Tibial nerve (tissue), 4 donors: ENCODE measurements at regions not wholly inside any gene's neighbourhood (a gene's known extent, or its start where the extent isn't known, plus 50 kb on each side); places are given as distances from the start of the nearest gene placed in this dataset.

Experiments used
- DNase-seq, 2 donors: peaks; one replicate each; pipeline ENCODE4 v3.0.0-alpha.2; 2019; ENCODE audit warnings: low spot score in 2 of 2
- H3K27ac ChIP-seq, 4 donors: fragments of 200-600 bp; sonication (generic) in 3 of 4; one replicate each; pipeline ENCODE4 v1.5.1; 2017 to 2019; ENCODE audit warnings: mild to moderate bottlenecking in 1 of 4
- H3K27me3 ChIP-seq, 2 donors: fragments of 200-600 bp; sonication (generic) in 1 of 2; one replicate each; pipeline versions ENCODE4 v1.5.1 to v1.6.0; 2017 to 2019
- H3K36me3 ChIP-seq, 3 donors: fragments of 200-600 bp; sonication (generic); one replicate each; pipeline ENCODE4 v1.5.1; 2018 to 2019
- H3K4me1 ChIP-seq, 4 donors: fragments of 200-600 bp; sonication (generic) in 3 of 4; one replicate each; pipeline ENCODE4 v1.5.1; 2017 to 2019
- H3K4me3 ChIP-seq, 4 donors: fragments of 200-600 bp; sonication (generic) in 3 of 4; one replicate each; pipeline ENCODE4 v1.5.1; 2017 to 2019; ENCODE audit warnings: mild to moderate bottlenecking in 1 of 4, moderate library complexity in 1 of 4
- H3K9me3 ChIP-seq, 4 donors: fragments of 200-600 bp; sonication (generic) in 3 of 4; one replicate each; pipeline ENCODE4 v1.5.1; 2017 to 2019
- CTCF ChIP-seq, 5 experiments: fragments of 200-600 bp in 3 of 5; fragments of 450-650 bp in 2 of 5; sonication (generic) in 3 of 5; IDR thresholded peaks; one replicate each; pipeline ENCODE4 v1.5.1; 2016 to 2019; ENCODE audit warnings: antibody characterized with exemption in 5 of 5, mild to moderate bottlenecking in 3 of 5, moderate library complexity in 2 of 5
- EP300 ChIP-seq, 2 donors: sonication (generic); formaldehyde crosslinking; IDR thresholded peaks; one replicate each; pipeline ENCODE4 v1.6.1; 2017; ENCODE audit warnings: antibody characterized with exemption in 2 of 2, mild to moderate bottlenecking in 1 of 2
- POLR2A ChIP-seq, 2 donors: fragments of 450-650 bp; IDR thresholded peaks; one replicate each; pipeline ENCODE4 v1.6.1; 2017; ENCODE audit warnings: antibody characterized with exemption in 2 of 2, mild to moderate bottlenecking in 2 of 2, moderate library complexity in 2 of 2
- WGBS, 2 donors: methylation state at CpG; one replicate each; pipeline ENCODE4 v1.1.5; 2018; 5-methylcytosine and 5-hydroxymethylcytosine counted together

- no peaks in the 10 kb centered on the region for H3K9me3 ChIP-seq
- DNase-seq: no peak
- no peak for TF ChIP-seq EP300 (IDR thresholded peaks at IDR 0.05)
- no peak for TF ChIP-seq POLR2A (IDR thresholded peaks at IDR 0.05)
- TF ChIP-seq CTCF (IDR thresholded peaks at IDR 0.05): no peak
- no peak overlapping the region for H3K27ac ChIP-seq
- no peaks in the 10 kb centered on the region for H3K27me3 ChIP-seq
- H3K36me3 ChIP-seq: no peaks in the 10 kb centered on the region
- H3K4me3 ChIP-seq: no peak overlapping the region
- 46 to 51% methylated on average over 2 to 3 of the region's 3 CpGs for WGBS, 2 donors
- peaks cover 0 to 11% (median 2%) of the 10 kb centered on the region in 4 donors for H3K4me1 ChIP-seq
Measured at GRCh38 chr6:43970068-43970912, 157.0 kb downstream of the MRPL14 start.

- no peaks in the 10 kb centered on the region for H3K9me3 ChIP-seq
- DNase-seq: no peak
- no peak overlapping the region for H3K4me3 ChIP-seq
- no peaks in the 10 kb centered on the region for H3K27me3 ChIP-seq
- no peak overlapping the region for H3K27ac ChIP-seq
- no peaks in the 10 kb centered on the region for H3K36me3 ChIP-seq
- H3K4me1 ChIP-seq: peaks cover 0 to 11% (median 2%) of the 10 kb centered on the region in 4 donors
- TF ChIP-seq POLR2A (IDR thresholded peaks at IDR 0.05): no peak
- TF ChIP-seq EP300 (IDR thresholded peaks at IDR 0.05): no peak
- TF ChIP-seq CTCF (IDR thresholded peaks at IDR 0.05): no peak
- WGBS, 2 donors: 86 to 89% methylated on average over 11 of the region's 11 CpGs
Measured at GRCh38 chr6:43969158-43969981, 157.9 kb downstream of the MRPL14 start.

DNA sequence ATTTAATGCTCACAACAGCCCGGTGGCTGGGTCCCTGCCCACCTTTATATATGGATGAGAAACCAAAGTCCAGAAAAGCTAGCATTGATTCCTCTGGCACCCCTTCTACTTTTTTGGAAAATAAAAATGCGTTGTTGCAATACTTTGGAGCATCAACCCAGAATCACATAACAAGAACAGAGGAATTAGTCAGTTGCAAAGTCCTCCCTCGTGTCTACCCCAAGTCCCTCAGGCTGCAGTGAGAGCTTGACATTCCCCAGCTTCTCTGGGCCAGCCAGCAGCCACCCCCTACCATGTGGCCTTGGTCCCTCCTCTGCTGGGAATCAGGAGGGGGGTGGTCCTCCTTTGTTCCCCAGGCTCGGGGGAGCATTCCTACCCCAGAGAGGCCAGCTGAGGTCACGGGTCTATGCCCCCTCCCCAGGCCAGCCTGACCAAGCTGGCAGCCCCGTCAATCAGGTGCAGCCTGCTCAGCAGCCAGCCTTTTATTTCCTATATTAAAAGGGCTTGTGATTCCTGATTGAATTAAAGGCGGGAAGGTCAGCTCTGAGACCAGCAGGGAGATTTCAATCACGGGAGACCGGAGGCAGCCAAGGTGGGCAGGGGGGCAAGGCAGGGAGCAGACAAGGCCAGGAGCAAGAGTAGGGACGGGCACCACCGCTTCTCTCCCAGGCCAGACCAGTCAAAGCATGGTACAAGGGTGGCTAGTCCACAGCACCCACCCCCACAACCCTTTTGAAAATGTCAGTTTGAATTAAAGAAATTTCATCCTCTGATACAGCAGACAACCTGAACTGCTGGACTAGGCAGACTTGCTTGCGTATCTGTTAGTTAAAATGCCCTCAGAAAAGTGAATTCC lies 158.9 kb downstream of the MRPL14 start:
- Histone ChIP-seq H3K4me1 (peaks cover 0 to 11% (median 2%) of the 10 kb centered on the region in 4 donors), H3K4me3 (no peak overlapping the region), H3K9me3 (no peaks in the 10 kb centered on the region), H3K27ac (no peak overlapping the region), H3K36me3 (no peaks in the 10 kb centered on the region), H3K27me3 (no peaks in the 10 kb centered on the region)
- DNase-seq: no peak
- no peak for TF ChIP-seq CTCF (IDR thresholded peaks at IDR 0.05)
- no peak for TF ChIP-seq EP300 (IDR thresholded peaks at IDR 0.05)
- no peak for TF ChIP-seq POLR2A (IDR thresholded peaks at IDR 0.05)
- WGBS, 2 donors: 75 to 77% methylated on average over 12 of the region's 12 CpGs

DNA sequence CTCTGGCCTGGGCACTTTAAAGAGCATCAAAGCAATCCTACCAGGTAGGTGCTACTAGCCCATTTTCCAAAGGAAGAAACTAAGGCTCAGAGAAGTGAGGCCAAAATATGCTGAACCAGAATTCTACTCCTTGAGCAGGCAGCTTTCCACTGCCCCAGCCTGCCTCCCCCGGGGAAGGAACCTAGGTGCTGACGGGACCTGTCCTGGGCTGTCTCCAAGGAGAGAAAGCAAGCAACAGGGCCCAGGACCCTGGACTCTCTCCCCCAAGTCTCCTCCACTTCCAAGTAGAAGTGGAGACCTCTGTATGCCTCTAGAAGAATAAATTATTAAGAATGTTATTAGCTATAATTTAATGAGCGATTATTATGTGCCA lies 159.5 kb downstream of the MRPL14 start:
- TF ChIP-seq POLR2A (IDR thresholded peaks at IDR 0.05) (no peak), CTCF (IDR thresholded peaks at IDR 0.05) (no peak), EP300 (IDR thresholded peaks at IDR 0.05) (no peak)
- WGBS, 2 donors: 93% methylated on average over 3 of the region's 3 CpGs

More for the DNA sequence above, 159.5 kb downstream of the MRPL14 start:
- no peak overlapping the region for H3K27ac ChIP-seq
- no peaks in the 10 kb centered on the region for H3K36me3 ChIP-seq
- H3K9me3 ChIP-seq: no peaks in the 10 kb centered on the region
- no peak for DNase-seq
- H3K27me3 ChIP-seq: no peaks in the 10 kb centered on the region
- no peak overlapping the region for H3K4me3 ChIP-seq
- H3K4me1 ChIP-seq: peaks cover 0 to 5% (median 2%) of the 10 kb centered on the region in 4 donors
